ENCODE measurements at regions not wholly inside any gene's neighbourhood (a gene's known extent, or its start where the extent isn't known, plus 50 kb on each side); places are given as distances from the start of the nearest gene placed in this dataset.

DNA sequence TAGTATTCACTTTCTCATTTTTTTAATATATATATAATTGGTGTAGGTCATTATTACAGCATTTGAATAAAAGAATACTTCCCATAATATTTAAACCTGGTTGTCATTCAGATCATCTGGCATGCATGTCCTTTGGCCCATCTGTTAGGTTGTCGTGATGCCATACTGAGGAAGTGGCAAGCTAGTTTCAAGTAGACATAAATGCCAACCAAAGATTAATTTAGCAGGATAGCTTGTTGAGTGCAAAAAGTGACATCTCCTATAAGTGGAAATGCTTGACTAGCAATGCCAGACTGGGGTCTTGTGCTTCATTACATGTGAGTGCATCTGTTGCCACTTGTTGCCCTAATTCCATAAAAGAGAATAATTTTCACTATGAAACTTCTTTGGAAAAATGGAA lies 1044.7 kb downstream of the GRIK2 start:
- POLR2A ChIA-PET: no interaction called here
- no peaks in the 10 kb centered on the region for H3K79me2 ChIP-seq (ENCODE audit: insufficient read depth)
- no peak overlapping the region for H3K27ac ChIP-seq (ENCODE audit: low read depth in 2 of 2, low read length in 1 of 2)
- no peak overlapping the region for H2AFZ ChIP-seq (ENCODE audit: low read depth)
- H3K9me3 ChIP-seq: no peaks in the 10 kb centered on the region
- H3K4me3 ChIP-seq (ENCODE audit: low read depth in 2 of 2, low read length in 1 of 2): no peak overlapping the region
- no peaks in the 10 kb centered on the region for H4K20me1 ChIP-seq (ENCODE audit: insufficient read depth)
- no peak overlapping the region for H3K4me2 ChIP-seq
- no peaks in the 10 kb centered on the region for H3K27me3 ChIP-seq (ENCODE audit: insufficient read depth)
- H3K4me1 ChIP-seq (ENCODE audit: control insufficient read depth in 1 of 2, insufficient read depth in 2 of 2, low read depth in 1 of 2, low read length in 1 of 2): no peaks in the 10 kb centered on the region; a peak in 1 of 4 replicates
- H3F3A ChIP-seq (replicated peaks; ENCODE audit: insufficient read depth): no peaks in the 10 kb centered on the region
- H3K9ac ChIP-seq: no peak overlapping the region
- no peak for TF ChIP-seq TAF1 (IDR thresholded peaks at IDR 0.05; ENCODE audit: borderline replicate concordance, low read depth, low read length)
- TF ChIP-seq EP300 (IDR thresholded peaks at IDR 0.05; ENCODE audit: borderline replicate concordance in 1 of 2, low read depth in 1 of 2, low read length in 1 of 2): no peak
- no peak for TF ChIP-seq FOXJ3 (CRISPR knock-in tag; IDR thresholded peaks at IDR 0.05)
- no peak for TF ChIP-seq NRF1 (IDR thresholded peaks at IDR 0.05; ENCODE audit: low read depth, low read length)
- no peak for TF ChIP-seq EZH2phosphoT487 (IDR thresholded peaks at IDR 0.05; ENCODE audit: borderline replicate concordance, low read depth)
- TF ChIP-seq, protein P1, sequence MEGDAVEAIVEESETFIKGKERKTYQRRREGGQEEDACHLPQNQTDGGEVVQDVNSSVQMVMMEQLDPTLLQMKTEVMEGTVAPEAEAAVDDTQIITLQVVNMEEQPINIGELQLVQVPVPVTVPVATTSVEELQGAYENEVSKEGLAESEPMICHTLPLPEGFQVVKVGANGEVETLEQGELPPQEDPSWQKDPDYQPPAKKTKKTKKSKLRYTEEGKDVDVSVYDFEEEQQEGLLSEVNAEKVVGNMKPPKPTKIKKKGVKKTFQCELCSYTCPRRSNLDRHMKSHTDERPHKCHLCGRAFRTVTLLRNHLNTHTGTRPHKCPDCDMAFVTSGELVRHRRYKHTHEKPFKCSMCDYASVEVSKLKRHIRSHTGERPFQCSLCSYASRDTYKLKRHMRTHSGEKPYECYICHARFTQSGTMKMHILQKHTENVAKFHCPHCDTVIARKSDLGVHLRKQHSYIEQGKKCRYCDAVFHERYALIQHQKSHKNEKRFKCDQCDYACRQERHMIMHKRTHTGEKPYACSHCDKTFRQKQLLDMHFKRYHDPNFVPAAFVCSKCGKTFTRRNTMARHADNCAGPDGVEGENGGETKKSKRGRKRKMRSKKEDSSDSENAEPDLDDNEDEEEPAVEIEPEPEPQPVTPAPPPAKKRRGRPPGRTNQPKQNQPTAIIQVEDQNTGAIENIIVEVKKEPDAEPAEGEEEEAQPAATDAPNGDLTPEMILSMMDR (IDR thresholded peaks at IDR 0.05): no peak
- TF ChIP-seq, protein P2, sequence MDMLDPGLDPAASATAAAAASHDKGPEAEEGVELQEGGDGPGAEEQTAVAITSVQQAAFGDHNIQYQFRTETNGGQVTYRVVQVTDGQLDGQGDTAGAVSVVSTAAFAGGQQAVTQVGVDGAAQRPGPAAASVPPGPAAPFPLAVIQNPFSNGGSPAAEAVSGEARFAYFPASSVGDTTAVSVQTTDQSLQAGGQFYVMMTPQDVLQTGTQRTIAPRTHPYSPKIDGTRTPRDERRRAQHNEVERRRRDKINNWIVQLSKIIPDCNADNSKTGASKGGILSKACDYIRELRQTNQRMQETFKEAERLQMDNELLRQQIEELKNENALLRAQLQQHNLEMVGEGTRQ (IDR thresholded peaks at IDR 0.05; ENCODE audit: borderline replicate concordance, low read depth, low read length): no peak
- no peak for TF ChIP-seq GATA2 (CRISPR knock-in tag; IDR thresholded peaks at IDR 0.05)
- no peak for TF ChIP-seq TEAD4 (IDR thresholded peaks at IDR 0.05; ENCODE audit: borderline replicate concordance, insufficient read depth)
- no peak for TF ChIP-seq NFIC (IDR thresholded peaks at IDR 0.05; ENCODE audit: borderline replicate concordance)
- TF ChIP-seq FOSL2 (IDR thresholded peaks at IDR 0.05; ENCODE audit: borderline replicate concordance, low read depth): no peak
- TF ChIP-seq, protein P3, sequence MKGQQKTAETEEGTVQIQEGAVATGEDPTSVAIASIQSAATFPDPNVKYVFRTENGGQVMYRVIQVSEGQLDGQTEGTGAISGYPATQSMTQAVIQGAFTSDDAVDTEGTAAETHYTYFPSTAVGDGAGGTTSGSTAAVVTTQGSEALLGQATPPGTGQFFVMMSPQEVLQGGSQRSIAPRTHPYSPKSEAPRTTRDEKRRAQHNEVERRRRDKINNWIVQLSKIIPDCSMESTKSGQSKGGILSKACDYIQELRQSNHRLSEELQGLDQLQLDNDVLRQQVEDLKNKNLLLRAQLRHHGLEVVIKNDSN (IDR thresholded peaks at IDR 0.05; ENCODE audit: borderline replicate concordance, low read depth): no peak
- CTCF ChIA-PET: interaction anchor here (0.6 to 1.4 kb wide), 3 partner anchors 20 to 28 kb away, joined by 3 to 4 read pairs (median 4); no protein-coding TSS in a partner anchor
- H3K36me3 ChIP-seq (replicated peaks in 1 of 2; ENCODE audit: control insufficient read depth in 1 of 2, insufficient read depth in 2 of 2, low read length in 1 of 2): no peaks in the 10 kb centered on the region
- WGBS (ENCODE audit: low lambda C conversion rate): 50% methylated on average over 1 of the region's 1 CpG
- no peaks in the 10 kb centered on the region for H3K9me2 ChIP-seq
- no peak for DNase-seq

DNA sequence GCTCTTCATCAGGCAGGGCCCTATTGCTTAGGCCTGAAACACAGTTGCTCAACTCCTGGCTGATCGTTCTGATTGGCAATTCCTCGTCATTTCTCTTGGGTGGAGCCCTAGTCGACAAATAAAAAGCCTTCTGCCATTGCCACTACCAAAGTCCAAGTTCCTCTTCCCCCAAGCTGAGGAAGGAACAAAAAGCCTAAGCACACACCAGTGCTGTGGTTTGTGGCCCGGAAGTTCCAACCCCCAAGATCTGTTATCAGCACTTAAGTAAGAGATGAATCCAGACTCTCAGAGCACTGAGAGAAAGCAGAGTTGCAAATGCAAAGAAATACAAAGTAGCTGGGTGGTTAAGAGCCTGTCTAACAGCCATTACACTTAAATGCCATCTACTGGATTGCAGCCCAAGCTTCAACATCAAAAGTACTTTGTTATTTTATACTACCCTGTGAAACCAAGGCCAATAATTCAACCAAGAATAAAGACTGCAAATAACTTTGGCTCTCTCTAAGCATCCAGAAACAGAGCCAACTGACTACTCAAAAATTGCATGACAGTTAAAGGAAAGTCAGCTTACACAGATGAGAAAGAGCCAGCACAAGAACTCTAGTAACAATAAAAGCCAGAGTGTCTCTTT lies 1024.0 kb downstream of the GRIK2 start:
- Histone ChIP-seq H3K4me2 (no peak overlapping the region), H3K9ac (no peak overlapping the region), H3K9me2 (no peaks in the 10 kb centered on the region), H3K4me1 (ENCODE audit: control insufficient read depth in 1 of 2, insufficient read depth in 2 of 2, low read depth in 1 of 2, low read length in 1 of 2) (no peaks in the 10 kb centered on the region), H3K27ac (ENCODE audit: low read depth in 2 of 2, low read length in 1 of 2) (no peak overlapping the region), H4K20me1 (ENCODE audit: insufficient read depth) (no peaks in the 10 kb centered on the region), H3K36me3 (replicated peaks in 1 of 2; ENCODE audit: control insufficient read depth in 1 of 2, insufficient read depth in 2 of 2, low read length in 1 of 2) (no peaks in the 10 kb centered on the region), H3K9me3 (no peaks in the 10 kb centered on the region), H3K4me3 (ENCODE audit: low read depth in 2 of 2, low read length in 1 of 2) (no peak overlapping the region), H3K27me3 (ENCODE audit: insufficient read depth) (no peaks in the 10 kb centered on the region), H3F3A (replicated peaks; ENCODE audit: insufficient read depth) (no peaks in the 10 kb centered on the region), H3K79me2 (ENCODE audit: insufficient read depth) (no peaks in the 10 kb centered on the region), H2AFZ (ENCODE audit: low read depth) (no peak overlapping the region)
- 32% methylated on average over 4 of the region's 4 CpGs for WGBS (ENCODE audit: low lambda C conversion rate)
- DNase-seq: no peak
- ChIA-PET CTCF (interaction anchor here (1.8 kb wide), 1 partner anchor 21 kb away, joined by 4 read pairs; no protein-coding TSS in a partner anchor), POLR2A (no interaction called here)
- TF ChIP-seq ELF1 (IDR thresholded peaks at IDR 0.05) (no peak), NFIC (IDR thresholded peaks at IDR 0.05; ENCODE audit: borderline replicate concordance) (no peak), TCF12 (IDR thresholded peaks at IDR 0.05) (no peak), RAD21 (IDR thresholded peaks at IDR 0.05; ENCODE audit: low read length) (no peak), RXRA (IDR thresholded peaks at IDR 0.05; ENCODE audit: borderline replicate concordance, low read depth) (no peak), SIN3A (IDR thresholded peaks at IDR 0.05; ENCODE audit: borderline replicate concordance, low read depth, low read length) (no peak), RFX5 (IDR thresholded peaks at IDR 0.05; ENCODE audit: low read length) (no peak), TAF1 (IDR thresholded peaks at IDR 0.05; ENCODE audit: borderline replicate concordance, low read depth, low read length) (no peak), JUND (IDR thresholded peaks at IDR 0.05) (no peak)
- TF ChIP-seq, protein P4, sequence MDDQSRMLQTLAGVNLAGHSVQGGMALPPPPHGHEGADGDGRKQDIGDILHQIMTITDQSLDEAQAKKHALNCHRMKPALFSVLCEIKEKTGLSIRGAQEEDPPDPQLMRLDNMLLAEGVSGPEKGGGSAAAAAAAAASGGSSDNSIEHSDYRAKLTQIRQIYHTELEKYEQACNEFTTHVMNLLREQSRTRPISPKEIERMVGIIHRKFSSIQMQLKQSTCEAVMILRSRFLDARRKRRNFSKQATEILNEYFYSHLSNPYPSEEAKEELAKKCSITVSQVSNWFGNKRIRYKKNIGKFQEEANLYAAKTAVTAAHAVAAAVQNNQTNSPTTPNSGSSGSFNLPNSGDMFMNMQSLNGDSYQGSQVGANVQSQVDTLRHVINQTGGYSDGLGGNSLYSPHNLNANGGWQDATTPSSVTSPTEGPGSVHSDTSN (IDR thresholded peaks at IDR 0.05): no peak
- TF ChIP-seq, protein P1 (IDR thresholded peaks at IDR 0.05): no peak
